ENCODE measurements at regions not wholly inside any gene's neighbourhood (a gene's known extent, or its start where the extent isn't known, plus 50 kb on each side); places are given as distances from the start of the nearest gene placed in this dataset.
"Not testable (repeated sequence)": the region's sequence is repeated elsewhere in the genome, so short reads cannot be mapped to it uniquely, and the experiment has no call there.

DNA sequence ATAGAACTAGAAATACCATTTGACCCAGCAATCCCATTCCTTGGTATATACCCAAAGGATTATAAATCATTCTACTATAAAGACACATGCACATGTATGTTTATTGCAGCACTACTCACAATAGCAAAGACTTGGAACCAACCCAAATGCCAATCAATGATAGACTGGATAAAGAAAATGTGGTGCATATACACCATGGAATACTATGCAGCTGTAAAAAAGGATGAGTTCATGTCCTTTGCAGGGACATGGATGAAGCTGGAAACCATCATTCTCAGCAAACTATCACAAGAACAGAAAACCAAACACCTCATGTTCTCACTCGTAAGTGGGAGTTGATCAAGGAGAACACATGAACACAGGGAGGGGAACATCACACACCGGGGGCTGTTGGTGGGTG lies 108.9 kb upstream of the IL1RAPL2 start:
- TF ChIP-seq, protein P1, sequence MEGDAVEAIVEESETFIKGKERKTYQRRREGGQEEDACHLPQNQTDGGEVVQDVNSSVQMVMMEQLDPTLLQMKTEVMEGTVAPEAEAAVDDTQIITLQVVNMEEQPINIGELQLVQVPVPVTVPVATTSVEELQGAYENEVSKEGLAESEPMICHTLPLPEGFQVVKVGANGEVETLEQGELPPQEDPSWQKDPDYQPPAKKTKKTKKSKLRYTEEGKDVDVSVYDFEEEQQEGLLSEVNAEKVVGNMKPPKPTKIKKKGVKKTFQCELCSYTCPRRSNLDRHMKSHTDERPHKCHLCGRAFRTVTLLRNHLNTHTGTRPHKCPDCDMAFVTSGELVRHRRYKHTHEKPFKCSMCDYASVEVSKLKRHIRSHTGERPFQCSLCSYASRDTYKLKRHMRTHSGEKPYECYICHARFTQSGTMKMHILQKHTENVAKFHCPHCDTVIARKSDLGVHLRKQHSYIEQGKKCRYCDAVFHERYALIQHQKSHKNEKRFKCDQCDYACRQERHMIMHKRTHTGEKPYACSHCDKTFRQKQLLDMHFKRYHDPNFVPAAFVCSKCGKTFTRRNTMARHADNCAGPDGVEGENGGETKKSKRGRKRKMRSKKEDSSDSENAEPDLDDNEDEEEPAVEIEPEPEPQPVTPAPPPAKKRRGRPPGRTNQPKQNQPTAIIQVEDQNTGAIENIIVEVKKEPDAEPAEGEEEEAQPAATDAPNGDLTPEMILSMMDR (IDR thresholded peaks at IDR 0.05; ENCODE audit: poor library complexity): not testable (repeated sequence)
- not testable (repeated sequence) for TF ChIP-seq EZH2 (IDR thresholded peaks at IDR 0.05; ENCODE audit: borderline replicate concordance)

All from hepatocyte (in vitro differentiated cells).